Mesendoderm (in vitro differentiated cells): ENCODE measurements at regions not wholly inside any gene's neighbourhood (a gene's known extent, or its start where the extent isn't known, plus 50 kb on each side); places are given as distances from the start of the nearest gene placed in this dataset.
A peak's percentile ranks its signal among the peaks of the same experiment; 100 is the strongest.

ENCODE experiments used
- DNase-seq: peaks from one replicate; pipeline ENCODE4 v3.0.0; 2013
- H2AK5ac ChIP-seq: 2 replicates; pipeline ENCODE4 v1.6.1; 2013; ENCODE audit warnings: low read length, inconsistent platforms
- H2BK120ac ChIP-seq: 2 replicates; pipeline ENCODE4 v1.6.1; 2013; ENCODE audit warnings: low read depth, mild to moderate bottlenecking, low read length, moderate library complexity, mixed read lengths
- H2BK15ac ChIP-seq: replicated peaks from 2 replicates; pipeline ENCODE4 v1.6.1; 2013; ENCODE audit warnings: low read depth, mild to moderate bottlenecking, moderate library complexity
- H2BK5ac ChIP-seq: 2 replicates; pipeline ENCODE4 v1.6.1; 2013; ENCODE audit warnings: low read length, inconsistent platforms
- H3K18ac ChIP-seq: 2 replicates; pipeline ENCODE4 v1.6.1; 2013; ENCODE audit warnings: mild to moderate bottlenecking, low read length, mixed read lengths
- H3K23ac ChIP-seq: one replicate; pipeline ENCODE4 v1.6.1; 2013; ENCODE audit warnings: low read length
- H3K27ac ChIP-seq: 2 replicates; pipeline ENCODE4 v1.5.1; 2013; ENCODE audit warnings: low read depth, mild to moderate bottlenecking, inconsistent platforms, low read length, moderate library complexity
- H3K27me3 ChIP-seq: 2 replicates; pipeline ENCODE4 v1.6.1; 2013; ENCODE audit warnings: low read length, control low read depth, mild to moderate bottlenecking, inconsistent platforms; ENCODE audit not compliant: insufficient read depth, poor library complexity
- H3K36me3 ChIP-seq: 2 replicates; pipeline ENCODE4 v1.6.1; 2013; ENCODE audit warnings: low read length, inconsistent platforms; ENCODE audit not compliant: control insufficient read depth, insufficient read depth
- H3K4ac ChIP-seq: one replicate; pipeline ENCODE4 v1.6.1; 2013; ENCODE audit warnings: low read depth, mild to moderate bottlenecking, low read length, moderate library complexity
- H3K4me1 ChIP-seq: 2 replicates; pipeline ENCODE4 v1.6.1; 2013; ENCODE audit warnings: low read depth, low read length, inconsistent platforms; ENCODE audit not compliant: control insufficient read depth
- H3K4me2 ChIP-seq: 2 replicates; pipeline ENCODE4 v1.6.1; 2013; ENCODE audit warnings: low read length
- H3K4me3 ChIP-seq: 2 replicates; pipeline ENCODE4 v1.5.1; 2013; ENCODE audit warnings: mild to moderate bottlenecking, low read length
- H3K56ac ChIP-seq: one replicate; pipeline ENCODE4 v1.6.1; 2013; ENCODE audit warnings: low read length
- H3K79me1 ChIP-seq: 2 replicates; pipeline ENCODE4 v1.6.1; 2013; ENCODE audit warnings: low read length, inconsistent platforms
- H3K79me2 ChIP-seq: 2 replicates; pipeline ENCODE4 v1.6.1; 2013; ENCODE audit warnings: mild to moderate bottlenecking, low read length; ENCODE audit not compliant: control insufficient read depth, insufficient read depth
- H3K9ac ChIP-seq: 2 replicates; pipeline ENCODE4 v1.6.1; 2013; ENCODE audit warnings: low read length, inconsistent platforms
- H4K5ac ChIP-seq: one replicate; pipeline ENCODE4 v1.6.1; 2013; ENCODE audit warnings: low read length
- H4K8ac ChIP-seq: one replicate; pipeline ENCODE4 v1.6.1; 2013; ENCODE audit warnings: low read depth, mild to moderate bottlenecking, control low read depth, low read length, moderate library complexity
- WGBS: extraction: QIAGEN DNeasy Blood & Tissue Kit; methylation state at CpG from one replicate; pipeline ENCODE4 v1.1.7; 2013; ENCODE audit warnings: low lambda C conversion rate, missing lambda C conversion rate; ENCODE audit not compliant: insufficient coverage; ENCODE audit errors: extremely low coverage; 5-methylcytosine and 5-hydroxymethylcytosine counted together

DNA sequence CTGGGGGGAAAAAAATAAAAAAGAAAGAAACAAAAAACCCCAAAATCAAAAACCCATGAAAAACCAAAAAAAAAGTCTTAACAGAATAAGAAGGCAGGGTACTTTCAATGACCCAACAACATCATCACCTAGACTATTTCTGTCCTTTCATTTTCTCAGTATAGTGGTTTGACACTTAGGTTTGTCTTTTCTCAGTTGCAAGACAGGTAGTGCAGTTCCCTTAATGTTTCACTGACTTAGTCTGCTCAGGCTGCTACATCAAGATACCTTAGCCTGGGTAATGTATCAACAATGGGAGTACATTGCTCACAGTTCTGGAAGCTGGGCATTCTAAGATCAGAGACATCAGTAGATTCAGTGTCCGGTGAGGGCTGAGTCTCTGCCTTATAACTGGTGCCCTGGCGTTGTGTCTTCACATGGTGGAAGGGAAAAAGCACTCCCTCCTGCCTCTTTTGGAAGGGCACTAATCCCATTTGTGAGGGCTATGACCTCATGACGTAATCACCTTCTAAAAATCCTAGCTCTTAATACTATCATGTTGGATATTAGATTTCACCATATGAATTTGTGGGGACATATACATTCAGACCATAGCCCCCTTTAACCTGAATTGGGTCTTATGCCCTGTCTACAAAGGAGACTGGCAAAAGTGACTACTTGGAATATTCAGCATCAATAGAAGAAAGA, 362.3 kb upstream of the RBFOX1 start:
- Histone ChIP-seq H3K4me3 (no peak overlapping the region), H3K4me1 (no peaks in the 10 kb centered on the region), H3K4me2 (no peak overlapping the region), H3K18ac (no peak overlapping the region), H3K4ac (no peak overlapping the region), H3K27ac (no peak overlapping the region), H3K9ac (no peak overlapping the region), H2BK5ac (no peak overlapping the region), H2BK120ac (no peak overlapping the region), H3K36me3 (no peaks in the 10 kb centered on the region), H3K79me2 (no peaks in the 10 kb centered on the region), H3K56ac (no peak overlapping the region), H4K8ac (no peak overlapping the region), H2AK5ac (no peak overlapping the region), H3K27me3 (no peaks in the 10 kb centered on the region), H4K5ac (no peak overlapping the region), H3K23ac (no peak overlapping the region), H2BK15ac (no peak overlapping the region), H3K79me1 (no peaks in the 10 kb centered on the region)
- WGBS = no CpG with 5 or more reads among the region's 3 CpGs
- DNase-seq = no peak

DNA sequence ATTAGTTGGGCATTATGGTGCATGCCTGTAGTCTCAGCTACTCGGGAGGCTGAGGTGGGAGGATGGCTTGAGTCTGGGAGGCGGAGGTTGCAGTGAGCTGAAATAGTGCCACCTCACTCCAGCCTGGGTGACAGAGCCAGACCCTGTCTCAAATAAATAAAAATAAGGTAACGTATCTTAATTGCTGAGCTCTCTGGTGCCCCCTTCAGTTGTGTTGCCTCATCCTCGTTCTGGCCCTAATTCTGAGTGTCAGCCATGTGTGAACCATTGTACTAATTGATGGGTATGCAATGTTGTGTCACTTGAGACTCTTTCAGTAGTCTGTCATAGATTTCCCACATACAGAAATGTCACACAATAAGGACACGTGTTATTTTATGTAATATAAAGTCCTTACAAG, 363.1 kb upstream of the RBFOX1 start:
- H2BK120ac ChIP-seq = no peak overlapping the region
- H4K5ac ChIP-seq = no peak overlapping the region
- H3K79me2 ChIP-seq = no peaks in the 10 kb centered on the region
- no peaks in the 10 kb centered on the region for H3K79me1 ChIP-seq
- H3K56ac ChIP-seq = no peak overlapping the region
- H3K4me3 ChIP-seq = no peak overlapping the region
- no peak overlapping the region for H2BK5ac ChIP-seq
- H3K4me1 ChIP-seq = no peaks in the 10 kb centered on the region
- no peak overlapping the region for H3K4me2 ChIP-seq
- peak; percentile 22 for DNase-seq
- H4K8ac ChIP-seq = no peak overlapping the region
- H3K18ac ChIP-seq = no peak overlapping the region
- H3K4ac ChIP-seq = no peak overlapping the region
- H3K27me3 ChIP-seq = no peaks in the 10 kb centered on the region
- H3K9ac ChIP-seq = no peak overlapping the region
- H2AK5ac ChIP-seq = no peak overlapping the region
- H3K23ac ChIP-seq = no peak overlapping the region
- H3K27ac ChIP-seq = no peak overlapping the region
- no peaks in the 10 kb centered on the region for H3K36me3 ChIP-seq
- H2BK15ac ChIP-seq = no peak overlapping the region
- WGBS = no CpG with 5 or more reads among the region's 5 CpGs

GRCh38 chr16:6967796-6968320, 364.8 kb upstream of the RBFOX1 start:
- Histone ChIP-seq H3K4me2 (no peak overlapping the region), H2BK15ac (no peak overlapping the region), H3K4me3 (no peak overlapping the region), H3K36me3 (no peaks in the 10 kb centered on the region), H2BK5ac (no peak overlapping the region), H3K4ac (no peak overlapping the region), H4K5ac (no peak overlapping the region), H3K27me3 (no peaks in the 10 kb centered on the region), H3K9ac (no peak overlapping the region), H2AK5ac (no peak overlapping the region), H3K23ac (no peak overlapping the region), H3K4me1 (no peaks in the 10 kb centered on the region), H2BK120ac (no peak overlapping the region), H3K56ac (no peak overlapping the region), H3K79me2 (no peaks in the 10 kb centered on the region), H4K8ac (no peak overlapping the region), H3K79me1 (no peaks in the 10 kb centered on the region), H3K27ac (no peak overlapping the region), H3K18ac (no peak overlapping the region)
- no CpG with 5 or more reads among the region's 10 CpGs for WGBS
- DNase-seq = no peak

GRCh38 chr16:6966925-6967324, 365.7 kb upstream of the RBFOX1 start:
- Histone ChIP-seq H4K8ac (no peak overlapping the region), H3K79me1 (no peaks in the 10 kb centered on the region), H3K36me3 (no peaks in the 10 kb centered on the region), H3K79me2 (no peaks in the 10 kb centered on the region), H3K4me1 (no peaks in the 10 kb centered on the region), H3K18ac (no peak overlapping the region), H2BK5ac (no peak overlapping the region), H2AK5ac (no peak overlapping the region), H3K4me3 (no peak overlapping the region), H2BK120ac (no peak overlapping the region), H3K27me3 (no peaks in the 10 kb centered on the region), H3K9ac (no peak overlapping the region), H2BK15ac (no peak overlapping the region), H4K5ac (no peak overlapping the region), H3K23ac (no peak overlapping the region), H3K4ac (no peak overlapping the region), H3K27ac (no peak overlapping the region), H3K4me2 (no peak overlapping the region), H3K56ac (no peak overlapping the region)
- no peak for DNase-seq
- 100% methylated on average over 1 of the region's 1 CpG for WGBS

DNA sequence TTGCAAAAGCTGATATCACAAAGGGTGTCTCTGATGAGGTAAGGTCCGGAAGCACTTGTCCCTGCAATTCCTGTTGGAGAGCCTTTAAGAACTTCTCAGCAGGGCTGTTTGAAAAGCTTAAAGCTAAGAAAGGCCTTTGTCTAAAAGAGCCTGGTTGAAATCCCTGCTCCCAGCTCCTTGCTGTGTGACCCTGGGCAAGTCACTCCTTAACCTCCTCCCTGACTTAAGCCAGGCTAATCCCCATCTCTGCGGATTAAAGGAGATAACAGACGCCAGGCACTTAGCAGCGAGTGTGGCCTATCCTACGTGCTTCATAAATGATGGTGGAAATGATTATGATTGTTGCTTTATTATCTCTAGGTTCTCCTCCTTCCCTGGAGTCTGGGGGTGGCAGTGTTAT, 368.0 kb upstream of the RBFOX1 start:
- WGBS = no CpG with 5 or more reads among the region's 5 CpGs
- no peak overlapping the region for H3K4ac ChIP-seq
- no peaks in the 10 kb centered on the region for H3K79me2 ChIP-seq
- no peaks in the 10 kb centered on the region for H3K4me1 ChIP-seq
- H4K5ac ChIP-seq = no peak overlapping the region
- H2BK5ac ChIP-seq = no peak overlapping the region
- H4K8ac ChIP-seq = no peak overlapping the region
- H3K79me1 ChIP-seq = no peaks in the 10 kb centered on the region
- H3K4me2 ChIP-seq = no peak overlapping the region
- H3K27me3 ChIP-seq = no peaks in the 10 kb centered on the region
- H3K27ac ChIP-seq = no peak overlapping the region
- no peak overlapping the region for H2BK120ac ChIP-seq
- no peak overlapping the region for H3K9ac ChIP-seq
- H2BK15ac ChIP-seq = no peak overlapping the region
- no peaks in the 10 kb centered on the region for H3K36me3 ChIP-seq
- no peak overlapping the region for H3K4me3 ChIP-seq
- no peak overlapping the region for H3K23ac ChIP-seq
- H3K18ac ChIP-seq = no peak overlapping the region
- no peak overlapping the region for H3K56ac ChIP-seq
- H2AK5ac ChIP-seq = no peak overlapping the region
- peak; percentile 47 for DNase-seq

GRCh38 chr16:6961704-6962103, 370.9 kb upstream of the RBFOX1 start:
- no CpG with 5 or more reads among the region's 3 CpGs for WGBS
- DNase-seq = no peak

More at GRCh38 chr16:6961704-6962103, 370.9 kb upstream of the RBFOX1 start:
- H3K4me2 ChIP-seq = no peak overlapping the region
- no peaks in the 10 kb centered on the region for H3K79me1 ChIP-seq
- no peak overlapping the region for H3K27ac ChIP-seq
- no peak overlapping the region for H2BK15ac ChIP-seq
- H4K5ac ChIP-seq = no peak overlapping the region
- no peak overlapping the region for H3K23ac ChIP-seq
- H3K36me3 ChIP-seq = no peaks in the 10 kb centered on the region
- H3K4me1 ChIP-seq = no peaks in the 10 kb centered on the region
- no peak overlapping the region for H2BK5ac ChIP-seq
- H3K79me2 ChIP-seq = no peaks in the 10 kb centered on the region
- no peak overlapping the region for H3K56ac ChIP-seq
- no peak overlapping the region for H2AK5ac ChIP-seq
- no peak overlapping the region for H3K4me3 ChIP-seq
- H3K4ac ChIP-seq = no peak overlapping the region
- no peaks in the 10 kb centered on the region for H3K27me3 ChIP-seq
- H3K18ac ChIP-seq = no peak overlapping the region
- no peak overlapping the region for H4K8ac ChIP-seq
- H3K9ac ChIP-seq = no peak overlapping the region
- no peak overlapping the region for H2BK120ac ChIP-seq
